Endodermal cell (in vitro differentiated cells): ENCODE measurements at regions not wholly inside any gene's neighbourhood (a gene's known extent, or its start where the extent isn't known, plus 50 kb on each side); places are given as distances from the start of the nearest gene placed in this dataset.

Source experiments
- DNase-seq: peaks from one replicate; pipeline ENCODE4 v3.0.0-alpha.2; 2017
- H3K27ac ChIP-seq: 2 replicates; pipeline ENCODE4 v1.5.1; 2013; ENCODE audit warnings: mild to moderate bottlenecking, low read depth, low read length, moderate library complexity
- H3K27me3 ChIP-seq: 2 replicates; pipeline ENCODE4 v1.6.1; 2013; ENCODE audit warnings: mild to moderate bottlenecking, low read length, moderate library complexity; ENCODE audit not compliant: insufficient read depth, control insufficient read depth, poor library complexity, severe bottlenecking
- H3K36me3 ChIP-seq: 2 replicates; pipeline ENCODE4 v1.7.0; 2013; ENCODE audit warnings: mild to moderate bottlenecking, low read length, moderate library complexity; ENCODE audit not compliant: control insufficient read depth, insufficient read depth
- H3K4me1 ChIP-seq: one replicate; pipeline ENCODE4 v1.7.0; 2013; ENCODE audit warnings: low read length; ENCODE audit not compliant: control insufficient read depth, insufficient read depth
- H3K4me3 ChIP-seq: 2 replicates; pipeline ENCODE4 v1.5.1; 2013; ENCODE audit warnings: mild to moderate bottlenecking, low read length, moderate library complexity
- H3K9ac ChIP-seq: 2 replicates; pipeline ENCODE4 v1.6.1; 2013; ENCODE audit warnings: mild to moderate bottlenecking, low read length, moderate library complexity; ENCODE audit not compliant: poor library complexity, severe bottlenecking; ENCODE audit errors: extremely low read depth
- H3K9me3 ChIP-seq: 2 replicates; pipeline ENCODE4 v1.6.1; 2013; ENCODE audit warnings: mild to moderate bottlenecking, low read length, moderate library complexity; ENCODE audit not compliant: control insufficient read depth
- H3K27ac Mint-ChIP-seq: 2 replicates; pipeline ENCODE4 v1.8.0; 2020; ENCODE audit warnings: mixed read lengths
- H3K27me3 Mint-ChIP-seq: 2 replicates; pipeline ENCODE4 v1.8.0; 2021; ENCODE audit warnings: mild to moderate bottlenecking, mixed read lengths; ENCODE audit not compliant: insufficient read depth
- H3K36me3 Mint-ChIP-seq: 2 replicates; pipeline ENCODE4 v1.8.0; 2020; ENCODE audit warnings: low read depth, mixed read lengths
- H3K4me1 Mint-ChIP-seq: 2 replicates; pipeline ENCODE4 v1.8.0; 2020; ENCODE audit warnings: mixed read lengths
- H3K4me3 Mint-ChIP-seq: 2 replicates; pipeline ENCODE4 v1.8.0; 2020; ENCODE audit warnings: mild to moderate bottlenecking, moderate library complexity, mixed read lengths
- H3K9me3 Mint-ChIP-seq: 2 replicates; pipeline ENCODE4 v1.8.0; 2020; ENCODE audit warnings: mild to moderate bottlenecking, mixed read lengths
- CTCF ChIP-seq: fragments of 200-600 bp; sonication (generic); conservative IDR thresholded peaks from 2 replicates; pipeline ENCODE4 v1.5.0; 2021; ENCODE audit warnings: antibody characterized with exemption, mild to moderate bottlenecking
- WGBS, 2 experiments: methylation state at CpG; one replicate each; pipeline versions ENCODE4 v1.1.5 to v1.1.7; 2013; ENCODE audit warnings: missing lambda C conversion rate in 2 of 2, mixed read lengths in 1 of 2; ENCODE audit not compliant: insufficient coverage in 1 of 2, insufficient read length in 1 of 2; 5-methylcytosine and 5-hydroxymethylcytosine counted together

GRCh38 chr14:65185829-65186228 lies 83.5 kb upstream of the MAX start:
- Histone ChIP-seq H3K27me3 (no peaks in the 10 kb centered on the region), H3K9me3 (peaks cover 22% of the 10 kb centered on the region), H3K27ac (no peak overlapping the region), H3K4me1 (peaks cover 10% of the 10 kb centered on the region), H3K36me3 (no peaks in the 10 kb centered on the region), H3K4me3 (no peak overlapping the region), H3K9ac (no peak overlapping the region)
- no peak for TF ChIP-seq CTCF
- no peaks in the 10 kb centered on the region for H3K36me3 Mint-ChIP-seq
- no peak overlapping the region for H3K4me3 Mint-ChIP-seq
- H3K27me3 Mint-ChIP-seq, result peaks cover 17% of the 10 kb centered on the region
- 73 to 78% methylated on average over 4 of the region's 4 CpGs for WGBS, 2 experiments
- no peak overlapping the region for H3K27ac Mint-ChIP-seq
- no peak for DNase-seq
- peaks cover 35% of the 10 kb centered on the region for H3K4me1 Mint-ChIP-seq
- peaks cover 18% of the 10 kb centered on the region for H3K9me3 Mint-ChIP-seq

GRCh38 chr14:65186951-65187350 lies 84.6 kb upstream of the MAX start:
- no peak overlapping the region for H3K27ac ChIP-seq
- peaks cover 12% of the 10 kb centered on the region for H3K9me3 ChIP-seq
- peaks cover 10% of the 10 kb centered on the region for H3K4me1 ChIP-seq
- no peaks in the 10 kb centered on the region for H3K36me3 ChIP-seq
- H3K9ac ChIP-seq, result no peak overlapping the region
- TF ChIP-seq CTCF, result no peak
- no peak for DNase-seq
- 58 to 83% methylated on average over 2 to 3 of the region's 3 CpGs for WGBS, 2 experiments
- Mint-ChIP-seq H3K4me3 (no peak overlapping the region), H3K27me3 (peaks cover 21% of the 10 kb centered on the region), H3K27ac (no peak overlapping the region), H3K36me3 (no peaks in the 10 kb centered on the region), H3K4me1 (peaks cover 35% of the 10 kb centered on the region), H3K9me3 (peaks cover 8% of the 10 kb centered on the region)
- no peak overlapping the region for H3K4me3 ChIP-seq
- no peaks in the 10 kb centered on the region for H3K27me3 ChIP-seq

GRCh38 chr14:65187421-65188049 lies 85.2 kb upstream of the MAX start:
- Histone ChIP-seq H3K4me3 (no peak overlapping the region), H3K36me3 (no peaks in the 10 kb centered on the region), H3K9me3 (peaks cover 6% of the 10 kb centered on the region), H3K27ac (no peak overlapping the region), H3K27me3 (no peaks in the 10 kb centered on the region), H3K4me1 (peaks cover 13% of the 10 kb centered on the region), H3K9ac (no peak overlapping the region)
- peak; percentile 82 for DNase-seq
- H3K9me3 Mint-ChIP-seq, result peaks cover 3% of the 10 kb centered on the region
- no peak for TF ChIP-seq CTCF
- H3K4me3 Mint-ChIP-seq, result no peak overlapping the region
- 48 to 50% methylated on average over 8 of the region's 8 CpGs for WGBS, 2 experiments
- no peaks in the 10 kb centered on the region for H3K36me3 Mint-ChIP-seq
- H3K27me3 Mint-ChIP-seq, result peaks cover 21% of the 10 kb centered on the region
- H3K4me1 Mint-ChIP-seq, result peaks cover 38% of the 10 kb centered on the region
- H3K27ac Mint-ChIP-seq, result peak overlapping the region; percentile 18
